GM12878 (cell line): ENCODE measurements at regions not wholly inside any gene's neighbourhood (a gene's known extent, or its start where the extent isn't known, plus 50 kb on each side); places are given as distances from the start of the nearest gene placed in this dataset.

Source experiments
- ATAC-seq: fragments of 200-7000 bp; cut with Tn5 transposase; 3 replicates; pipeline ENCODE4 v1.9.1; 2020; ENCODE audit warnings: mild to moderate bottlenecking, moderate library complexity
- BruUV-seq: library from RNA; stranded (reverse); fragments of 400-500 nt; replicated peaks from 2 replicates; lab custom pipeline; 2021; lab: Mats Ljungman, UMichigan
- CTCF ChIA-PET: fragments of 300-600 bp; sonication (Branson Sonifier 250); formaldehyde crosslinking; extraction: SDS; loops from one replicate; lab custom pipeline; 2021; ENCODE audit warnings: inconsistent platforms; lab: Yijun Ruan, JAX
- POLR2A ChIA-PET: fragments of 350-600 bp; formaldehyde crosslinking; extraction: SDS; loops from one replicate; lab custom pipeline; 2021; ENCODE audit warnings: inconsistent platforms; lab: Charles Lee
- RAD21 ChIA-PET: fragments of 300-600 bp; sonication (Branson Sonifier 250); formaldehyde crosslinking; loops from one replicate; lab custom pipeline; 2023; ENCODE audit warnings: antibody characterized with exemption; ENCODE audit not compliant: unreplicated experiment; lab: Charles Lee
- SMC1A ChIA-PET: fragments of 300-600 bp; sonication (Branson Sonifier 250); formaldehyde crosslinking; loops from one replicate; lab custom pipeline; 2023; ENCODE audit not compliant: unreplicated experiment, uncharacterized antibody; lab: Charles Lee
- DNase-seq: peaks from one replicate; pipeline ENCODE4 v3.0.0-alpha.2; 2011; ENCODE audit warnings: low read depth, low spot score
- FAIRE-seq: peaks from 3 replicates; lab custom pipeline; 2011; peaks lifted over from hg19 to GRCh38; lab: Jason Lieb, UNC
- H2AFZ ChIP-seq: 2 replicates; pipeline ENCODE4 v1.6.0; 2011; ENCODE audit warnings: low read depth, low read length, control low read depth; ENCODE audit not compliant: control insufficient read depth
- H3K27ac ChIP-seq: 2 replicates; pipeline ENCODE4 v1.5.1; 2011; ENCODE audit warnings: control low read depth; ENCODE audit not compliant: control insufficient read depth, insufficient read depth
- H3K27me3 ChIP-seq, 2 experiments: replicated peaks in 1 of 2; 2 replicates each; pipeline versions ENCODE4 v1.6.0 to v1.6.1; 2011; ENCODE audit warnings: low read length in 1 of 2; ENCODE audit not compliant: control insufficient read depth in 2 of 2, insufficient read depth in 2 of 2
- H3K36me3 ChIP-seq, 2 experiments: 2 replicates each; pipeline ENCODE4 v1.5.1; 2011; ENCODE audit warnings: low read length in 1 of 2; ENCODE audit not compliant: control insufficient read depth in 2 of 2, insufficient read depth in 2 of 2
- H3K4me1 ChIP-seq: 2 replicates; pipeline ENCODE4 v1.6.1; 2011; ENCODE audit warnings: mild to moderate bottlenecking, low read length, moderate library complexity, mixed read lengths; ENCODE audit not compliant: control insufficient read depth, insufficient read depth
- H3K4me2 ChIP-seq: 2 replicates; pipeline ENCODE4 v1.6.0; 2011; ENCODE audit warnings: control low read depth; ENCODE audit not compliant: control insufficient read depth, insufficient read depth
- H3K4me3 ChIP-seq: fragments of 200-600 bp; sonication (generic); 2 replicates; pipeline ENCODE4 v1.5.1; 2016
- H3K79me2 ChIP-seq: 2 replicates; pipeline ENCODE4 v1.6.0; 2011; ENCODE audit warnings: low read length; ENCODE audit not compliant: control insufficient read depth, insufficient read depth
- H3K9ac ChIP-seq: 2 replicates; pipeline ENCODE4 v1.8.0; 2011; ENCODE audit warnings: low read length, control low read depth, mixed read lengths; ENCODE audit not compliant: control insufficient read depth, insufficient read depth
- H3K9me3 ChIP-seq: replicated peaks from 3 replicates; pipeline ENCODE4 v1.5.1; 2011; ENCODE audit warnings: mild to moderate bottlenecking, low read length; ENCODE audit not compliant: control insufficient read depth, insufficient read depth
- H4K20me1 ChIP-seq: 2 replicates; pipeline ENCODE4 v1.6.0; 2011; ENCODE audit not compliant: control insufficient read depth, insufficient read depth
- CBFB ChIP-seq: IDR thresholded peaks from 2 replicates; pipeline ENCODE4 v1.6.1; 2016; ENCODE audit warnings: antibody characterized with exemption, low read depth
- CHD1 ChIP-seq: IDR thresholded peaks from 2 replicates; pipeline ENCODE4 v1.6.1; 2012; ENCODE audit warnings: low read depth, low read length, improper control_type of control experiment
- ESRRA ChIP-seq: IDR thresholded peaks from 2 replicates; pipeline ENCODE4 v1.6.1; 2012; ENCODE audit warnings: mild to moderate bottlenecking, low read length, improper control_type of control experiment
- HDAC6 ChIP-seq: fragments of 200-600 bp; sonication (generic); IDR thresholded peaks from one replicate; pipeline ENCODE4 v1.8.0; 2017; ENCODE audit warnings: antibody characterized with exemption; ENCODE audit not compliant: unreplicated experiment
- HDGF ChIP-seq: fragments of 450-650 bp; IDR thresholded peaks from 2 replicates; pipeline ENCODE4 v1.6.1; 2016; ENCODE audit warnings: antibody characterized with exemption
- IKZF1 ChIP-seq: fragments of 450-650 bp; conservative IDR thresholded peaks from 2 replicates; pipeline ENCODE4 v1.6.1; 2017; ENCODE audit warnings: antibody characterized with exemption, mild to moderate bottlenecking
- KAT2A ChIP-seq: conservative IDR thresholded peaks from 2 replicates; pipeline ENCODE4 v1.6.1; 2011; ENCODE audit warnings: low read depth, low read length; ENCODE audit not compliant: control insufficient read depth
- LARP7 ChIP-seq: fragments of 450-650 bp; IDR thresholded peaks from 2 replicates; pipeline ENCODE4 v1.6.1; 2017; ENCODE audit warnings: mild to moderate bottlenecking
- NFXL1 ChIP-seq: fragments of 450-650 bp; IDR thresholded peaks from 2 replicates; pipeline ENCODE4 v1.6.1; 2017; ENCODE audit warnings: antibody characterized with exemption, mild to moderate bottlenecking, borderline replicate concordance
- PBX3 ChIP-seq: IDR thresholded peaks from 2 replicates; pipeline ENCODE4 v1.6.1; 2011; ENCODE audit warnings: mild to moderate bottlenecking, low read depth, low read length, moderate library complexity; ENCODE audit not compliant: insufficient replicate concordance
- POLR2AphosphoS2 ChIP-seq: IDR thresholded peaks from 2 replicates; pipeline ENCODE4 v1.6.1; 2011; ENCODE audit warnings: low read depth, mild to moderate bottlenecking, low read length, improper control_type of control experiment, moderate library complexity
- POU2F2 ChIP-seq: IDR thresholded peaks from 3 replicates; pipeline ENCODE4 v1.6.1; 2011; ENCODE audit warnings: low read depth, mild to moderate bottlenecking, low read length, borderline replicate concordance
- RAD21 ChIP-seq: IDR thresholded peaks from 2 replicates; pipeline ENCODE4 v1.6.1; 2011; ENCODE audit warnings: mild to moderate bottlenecking, low read depth, low read length, moderate library complexity; ENCODE audit not compliant: insufficient read depth
- RFX5 ChIP-seq: IDR thresholded peaks from 2 replicates; pipeline ENCODE4 v1.6.1; 2011; ENCODE audit warnings: low read depth, low read length, improper control_type of control experiment
- SRF ChIP-seq, 2 experiments: IDR thresholded peaks; 2 replicates each; pipeline ENCODE4 v1.6.1; 2011; ENCODE audit warnings: low read depth in 2 of 2, low read length in 2 of 2, mild to moderate bottlenecking in 1 of 2, moderate library complexity in 1 of 2
- SUPT20H ChIP-seq: IDR thresholded peaks from 2 replicates; pipeline ENCODE4 v1.6.1; 2011; ENCODE audit warnings: low read depth, mild to moderate bottlenecking, low read length, moderate library complexity, borderline replicate concordance; ENCODE audit not compliant: control insufficient read depth
- TCF12 ChIP-seq: IDR thresholded peaks from 2 replicates; pipeline ENCODE4 v1.6.1; 2011; ENCODE audit warnings: low read depth, mild to moderate bottlenecking, low read length
- ZNF207 ChIP-seq: fragments of 450-650 bp; IDR thresholded peaks from 2 replicates; pipeline ENCODE4 v1.6.1; 2014; ENCODE audit warnings: antibody characterized with exemption, mild to moderate bottlenecking, borderline replicate concordance
- ZNF384 ChIP-seq: IDR thresholded peaks from 2 replicates; pipeline ENCODE4 v1.6.1; 2012; ENCODE audit warnings: low read depth, mild to moderate bottlenecking, low read length, improper control_type of control experiment, borderline replicate concordance
- ZNF622 ChIP-seq: fragments of 450-650 bp; IDR thresholded peaks from 2 replicates; pipeline ENCODE4 v1.6.1; 2017; ENCODE audit warnings: mild to moderate bottlenecking, inconsistent platforms
- WGBS: methylation state at CpG from one replicate; pipeline ENCODE4 v1.1.6; 2016; ENCODE audit warnings: low lambda C conversion rate; ENCODE audit not compliant: insufficient replicate concordance, insufficient coverage; ENCODE audit errors: missing lambda C conversion rate; 5-methylcytosine and 5-hydroxymethylcytosine counted together
- in situ Hi-C: fragments of 300-500 bp; cut with MboI; formaldehyde crosslinking; loops from 9 replicates; pipeline ENCODE4 v1.14.3; 2018; ENCODE audit warnings: mixed read lengths
- intact Hi-C: fragments of 100-400 bp; cut with micrococcal nuclease; formaldehyde crosslinking; loops from one replicate; pipeline ENCODE4 v1.14.2; 2022; ENCODE audit not compliant: unreplicated experiment

- no peaks in the 10 kb centered on the region for H3K4me1 ChIP-seq
- H3K27me3 ChIP-seq = no peaks in the 10 kb centered on the region
- no TSS peak for BruUV-seq
- SMC1A ChIA-PET = interaction anchor here (0.6 kb wide), 1 partner anchor 342 kb away, joined by 3 read pairs; no protein-coding TSS in a partner anchor
- no peak for DNase-seq
- H3K36me3 ChIP-seq = no peaks in the 10 kb centered on the region
- no peaks in the 10 kb centered on the region for H3K79me2 ChIP-seq
- no peak for ATAC-seq
- H3K4me3 ChIP-seq = no peak overlapping the region
- H3K9ac ChIP-seq = no peak overlapping the region
- CTCF ChIA-PET = interaction anchor here (1.0 to 1.7 kb wide), 3 partner anchors 13 to 1361 kb away, joined by 3 to 5 read pairs (median 4); no protein-coding TSS in a partner anchor
- H3K27ac ChIP-seq = no peak overlapping the region
- RAD21 ChIA-PET = interaction anchor here (1.0 kb wide), 2 partner anchors 78 to 1679 kb away, joined by 3 to 4 read pairs; no protein-coding TSS in a partner anchor
- no peak for TF ChIP-seq NFXL1
- peak; percentile 26; the same call in 1 of the 2 replicates for TF ChIP-seq RAD21
- POLR2A ChIA-PET = no interaction called here
- H2AFZ ChIP-seq = no peak overlapping the region
- no peaks in the 10 kb centered on the region for H4K20me1 ChIP-seq
- 34% methylated on average over 5 of the region's 5 CpGs for WGBS
- no peak overlapping the region for H3K4me2 ChIP-seq
- no peak for FAIRE-seq
- intact Hi-C loops (no loop called here), in situ Hi-C loops (no loop called here)
- H3K9me3 ChIP-seq = no peaks in the 10 kb centered on the region
These were observed 332.7 kb upstream of the POU3F3 start for GRCh38 chr2:104521247-104521646.

GRCh38 chr2:104523921-104524320 is 330.0 kb upstream of the POU3F3 start:
- intact Hi-C loops = no loop called here
- no peak overlapping the region for H3K27ac ChIP-seq
- WGBS = 22% methylated on average over 2 of the region's 2 CpGs
- ChIA-PET POLR2A (no interaction called here), CTCF (no interaction called here), SMC1A (no interaction called here), RAD21 (no interaction called here)
- in situ Hi-C loops = no loop called here
- no peaks in the 10 kb centered on the region for H3K27me3 ChIP-seq
- H3K4me3 ChIP-seq = no peak overlapping the region
- H3K4me2 ChIP-seq = no peak overlapping the region
- no peak overlapping the region for H2AFZ ChIP-seq
- TF ChIP-seq SRF (IDR thresholded peaks at IDR 0.05; ENCODE audit: low read depth in 2 of 2, low read length in 2 of 2) (no peak), IKZF1 (no peak), ZNF622 (no peak), POU2F2 (no peak), RFX5 (no peak), HDAC6 (no peak), CBFB (no peak), KAT2A (no peak), HDGF (no peak), CHD1 (no peak), POLR2AphosphoS2 (no peak), SUPT20H (no peak), ZNF384 (no peak), ZNF207 (no peak), PBX3 (no peak), LARP7 (no peak), ESRRA (no peak), TCF12 (no peak)
- H4K20me1 ChIP-seq = no peaks in the 10 kb centered on the region
- DNase-seq = no peak
- no peaks in the 10 kb centered on the region for H3K4me1 ChIP-seq
- no TSS peak for BruUV-seq
- H3K79me2 ChIP-seq = no peaks in the 10 kb centered on the region
- no peak for ATAC-seq
- no peak overlapping the region for H3K9ac ChIP-seq
- H3K9me3 ChIP-seq = no peaks in the 10 kb centered on the region
- FAIRE-seq = no peak
- H3K36me3 ChIP-seq = no peaks in the 10 kb centered on the region
